ENCODE measurements at regions not wholly inside any gene's neighbourhood (a gene's known extent, or its start where the extent isn't known, plus 50 kb on each side); places are given as distances from the start of the nearest gene placed in this dataset.

- TF ChIP-seq CTCF (IDR thresholded peaks at IDR 0.05; ENCODE audit: extremely low read depth, missing control alignments): no peak
- DNase-seq (ENCODE audit: low spot score): no peak
Measured at GRCh38 chr11:46202149-46202548, 75.3 kb upstream of the CREB3L1 start.

- TF ChIP-seq CTCF (IDR thresholded peaks at IDR 0.05; ENCODE audit: extremely low read depth, missing control alignments): no peak
- no peak for DNase-seq (ENCODE audit: low spot score)
Measured at GRCh38 chr11:46200537-46201281, 76.8 kb upstream of the CREB3L1 start.

GRCh38 chr11:46198245-46199240, 77.3 kb upstream of the PHF21A start:
- no peak for TF ChIP-seq CTCF (IDR thresholded peaks at IDR 0.05; ENCODE audit: extremely low read depth, missing control alignments)
- no peak for DNase-seq (ENCODE audit: low spot score)

- no peak for DNase-seq (ENCODE audit: low spot score)
- TF ChIP-seq CTCF (IDR thresholded peaks at IDR 0.05; ENCODE audit: extremely low read depth, missing control alignments): no peak
Measured at GRCh38 chr11:46197421-46197820, 76.2 kb upstream of the PHF21A start.

GRCh38 chr11:46188017-46188416, 66.8 kb upstream of the PHF21A start:
- TF ChIP-seq CTCF (IDR thresholded peaks at IDR 0.05; ENCODE audit: extremely low read depth, missing control alignments): no peak
- DNase-seq (ENCODE audit: low spot score): no peak

- no peak for DNase-seq (ENCODE audit: low spot score)
- TF ChIP-seq CTCF (IDR thresholded peaks at IDR 0.05; ENCODE audit: extremely low read depth, missing control alignments): no peak
Measured at GRCh38 chr11:46183819-46184218, 62.6 kb upstream of the PHF21A start.
